Heart right ventricle (tissue), 16 donors: ENCODE measurements at regions not wholly inside any gene's neighbourhood (a gene's known extent, or its start where the extent isn't known, plus 50 kb on each side); places are given as distances from the start of the nearest gene placed in this dataset.

Source experiments
- ATAC-seq, 8 donors: fragments of 200-7000 bp; cut with Tn5 transposase; one replicate each; pipeline ENCODE4 v1.9.1; 2020; ENCODE audit warnings: mild to moderate bottlenecking in 8 of 8, moderate library complexity in 8 of 8, moderate number of reproducible peaks in 1 of 8
- DNase-seq, 2 donors: peaks; one replicate each; pipeline ENCODE4 v3.0.0-alpha.2; 2020
- H3K27ac ChIP-seq, 10 donors: fragments of 200-600 bp; sonication (generic) in 2 of 10; one replicate each; pipeline versions ENCODE4 v1.5.0 to v1.8.0; 2020 to 2022; ENCODE audit warnings: mild to moderate bottlenecking in 3 of 10
- H3K27me3 ChIP-seq, 7 donors: fragments of 200-600 bp; one replicate each; pipeline ENCODE4 v1.8.0; 2021 to 2022; ENCODE audit warnings: mild to moderate bottlenecking in 2 of 7
- H3K36me3 ChIP-seq, 9 donors: fragments of 200-600 bp; sonication (generic) in 1 of 9; one replicate each; pipeline versions ENCODE4 v1.5.0 to v1.8.0; 2020 to 2022; ENCODE audit warnings: mild to moderate bottlenecking in 2 of 9
- H3K4me1 ChIP-seq, 9 donors: fragments of 200-600 bp; sonication (generic) in 1 of 9; one replicate each; pipeline versions ENCODE4 v1.5.0 to v1.8.0; 2020 to 2022; ENCODE audit warnings: mild to moderate bottlenecking in 4 of 9
- H3K4me3 ChIP-seq, 10 donors: fragments of 200-600 bp; sonication (generic) in 2 of 10; one replicate each; pipeline versions ENCODE4 v1.5.0 to v1.8.0; 2020 to 2022; ENCODE audit warnings: mild to moderate bottlenecking in 7 of 10, moderate library complexity in 2 of 10
- H3K9me3 ChIP-seq, 11 donors: fragments of 200-600 bp in 10 of 11; sonication (generic) in 2 of 11; one replicate each; pipeline versions ENCODE4 v1.5.0 to v1.8.0; 2013 to 2022; ENCODE audit warnings: mild to moderate bottlenecking in 2 of 11, control low read depth in 1 of 11, moderate library complexity in 1 of 11
- CTCF ChIP-seq, 9 donors: fragments of 200-600 bp; sonication (generic) in 2 of 9; IDR thresholded peaks; one replicate each; pipeline versions ENCODE4 v1.5.0 to v1.8.0; 2021 to 2022; ENCODE audit warnings: antibody characterized with exemption in 9 of 9, mild to moderate bottlenecking in 5 of 9, moderate library complexity in 1 of 9
- WGBS, 2 donors: extraction: QIAGEN DNeasy Blood & Tissue Kit; methylation state at CpG; one replicate each; pipeline ENCODE4 v1.1.7; 2013; ENCODE audit warnings: inconsistent platforms in 1 of 2; 5-methylcytosine and 5-hydroxymethylcytosine counted together
- intact Hi-C, 10 donors: fragments of 100-400 bp; cut with DNase I; formaldehyde crosslinking; loops; one replicate each; pipeline versions ENCODE4 v1.11.1 to v1.14.2; 2022
- donor health status: Arrhythmogenic right ventricular cardiomyopathy.
- donor health status: ischemic (EF 13 %, LVEDD 7.1; RV severe dilation, severe dysfunction).
- donor health status: healthy with polysubstance abuse.
- donor health status: DM: no; HTN: yes; CAD: no.
- donor health status: DM: no; HTN: no; CAD: no.
- donor health status: ischemic (EF 25% LVEDD 6.9; RV normal size, moderate dysfunction).
- donor health status: ischemic (EF 25% LVEDD 5.7; RV mildly dilated, moderate dysfunction).
- donor health status: healthy.
- donor health status: DM: yes; HTN: yes; CAD: no.
- donor health status: Ischemic cardiomyopathy.
- donor health status: ischemic (EF 35%, LVEDD 5.7; RV mildly dilated, moderate dysfunction).
- donor health status: nonischemic (EF 11% LVEDD 7.7; RV severe dilation, severe dysfunction).
- donor health status: DM: yes; HTN: yes; CAD: no.
- donor health status: PGD.
- donor health status: ischemic (EF 29% LVEDD 5.4; RV normal size, mild dysfunction).
- donor health status: nonischemic (EF 23%, LVEDD 6.1; RV moderate dilation, normal function).

- intact Hi-C loops, result no loop called here
- Histone ChIP-seq H3K27ac (no peak overlapping the region), H3K4me3 (no peak overlapping the region), H3K4me1 (peaks cover 0 to 4% (median 0%) of the 10 kb centered on the region in 9 donors), H3K27me3 (no peaks in the 10 kb centered on the region), H3K36me3 (peaks cover 0 to 73% (median 17%) of the 10 kb centered on the region in 9 donors), H3K9me3 (no peaks in the 10 kb centered on the region)
- ATAC-seq, result no peak
- no peak for TF ChIP-seq CTCF (IDR thresholded peaks at IDR 0.05)
- DNase-seq, result no peak
- WGBS, 2 donors, result 93 to 96% methylated on average over 3 of the region's 3 CpGs
Observed at GRCh38 chr14:71729596-71729995, 202.6 kb upstream of the RGS6 start.

DNA sequence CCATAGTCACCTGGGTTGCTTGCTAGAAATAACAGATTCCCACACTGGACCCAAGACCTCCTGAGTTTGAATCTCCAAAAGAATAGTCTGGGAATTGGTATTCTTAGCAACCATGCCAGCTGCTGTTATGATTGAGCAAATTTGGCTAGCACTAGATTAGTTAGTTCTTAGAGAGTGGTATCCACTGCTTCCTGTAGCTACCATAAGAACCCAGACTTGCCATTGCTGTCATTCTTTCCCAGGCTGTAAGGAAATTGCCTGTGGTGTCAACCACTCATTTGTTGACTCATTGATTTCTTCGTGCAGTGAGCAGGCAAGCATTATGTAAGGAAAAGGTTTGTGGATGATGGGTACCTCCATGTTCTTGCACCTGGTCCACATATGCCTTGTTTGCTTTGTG lies 201.8 kb upstream of the RGS6 start:
- H3K27me3 ChIP-seq, result no peaks in the 10 kb centered on the region
- H3K9me3 ChIP-seq, result no peaks in the 10 kb centered on the region
- H3K27ac ChIP-seq, result no peak overlapping the region
- TF ChIP-seq CTCF (IDR thresholded peaks at IDR 0.05), result no peak
- peaks cover 0 to 4% (median 0%) of the 10 kb centered on the region in 9 donors for H3K4me1 ChIP-seq
- ATAC-seq (no peak), DNase-seq (no peak)
- 92 to 100% methylated on average over 1 of the region's 1 CpG for WGBS, 2 donors
- peaks cover 0 to 73% (median 18%) of the 10 kb centered on the region in 9 donors for H3K36me3 ChIP-seq
- no peak overlapping the region for H3K4me3 ChIP-seq
- intact Hi-C loops, result no loop called here

DNA sequence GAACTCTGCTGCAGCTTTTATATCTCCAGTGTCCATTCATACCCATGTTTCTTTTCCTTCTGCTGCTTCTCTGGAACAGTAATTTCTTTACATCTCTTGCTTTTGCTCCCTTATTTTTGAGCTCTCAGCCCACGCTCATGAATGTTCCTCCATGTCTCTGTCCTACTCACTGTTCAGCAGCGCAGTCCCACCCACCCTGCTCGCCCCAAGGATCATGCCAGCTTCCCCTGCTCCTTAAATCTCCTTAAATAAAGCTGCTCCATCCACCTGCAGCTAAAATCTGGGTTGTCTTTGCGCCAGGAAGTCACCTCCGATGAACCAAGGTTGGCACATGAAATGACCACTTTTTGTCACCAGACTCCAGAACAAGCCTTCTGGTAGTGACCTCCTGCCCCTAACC lies 201.1 kb upstream of the RGS6 start:
- no peak for TF ChIP-seq CTCF (IDR thresholded peaks at IDR 0.05)
- Histone ChIP-seq H3K27me3 (no peaks in the 10 kb centered on the region), H3K4me3 (no peak overlapping the region), H3K9me3 (no peaks in the 10 kb centered on the region), H3K4me1 (no peaks in the 10 kb centered on the region), H3K36me3 (peaks cover 0 to 74% (median 21%) of the 10 kb centered on the region in 9 donors), H3K27ac (no peak overlapping the region)
- 97% methylated on average over 5 of the region's 5 CpGs for WGBS, 2 donors
- ATAC-seq (no peak), DNase-seq (no peak)
- intact Hi-C loops, result no loop called here

DNA sequence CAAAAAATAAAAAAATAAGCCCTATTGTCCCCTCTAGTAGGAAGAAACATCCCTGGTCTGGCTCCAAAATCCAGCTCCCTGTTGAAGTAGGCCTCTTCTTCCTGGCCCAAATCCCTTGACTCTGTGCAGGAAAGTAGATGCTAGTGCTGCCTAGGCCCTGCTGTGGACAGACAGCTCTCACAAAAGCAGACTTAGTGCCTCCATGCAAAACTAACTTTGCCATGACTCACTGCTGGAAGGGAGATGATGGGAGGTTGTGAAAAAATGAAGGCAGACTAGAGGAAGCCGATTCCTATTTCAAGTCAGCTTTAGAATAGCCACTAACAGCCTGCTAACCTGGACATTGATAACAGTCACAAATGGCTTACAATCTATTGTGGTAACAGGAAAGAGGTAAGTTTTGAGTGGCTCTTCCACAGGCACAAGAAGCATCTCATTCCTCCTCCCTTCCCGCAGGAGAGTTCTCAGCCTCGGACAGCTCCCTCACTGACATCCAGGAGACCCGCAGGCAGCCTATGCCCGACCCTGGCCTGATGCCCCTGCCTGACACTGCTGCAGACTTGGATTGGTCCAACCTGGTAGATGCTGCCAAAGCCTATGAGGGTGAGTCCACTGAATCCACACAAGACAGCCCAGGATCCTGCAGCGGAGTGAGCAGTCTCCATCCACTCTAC lies 198.9 kb upstream of the RGS6 start:
- intact Hi-C loops, result no loop called here
- no peaks in the 10 kb centered on the region for H3K9me3 ChIP-seq
- H3K36me3 ChIP-seq, result peaks cover 0 to 95% (median 21%) of the 10 kb centered on the region in 9 donors
- no peaks in the 10 kb centered on the region for H3K4me1 ChIP-seq
- WGBS, 2 donors, result 93 to 96% methylated on average over 6 of the region's 6 CpGs
- H3K4me3 ChIP-seq, result no peak overlapping the region
- no peak overlapping the region for H3K27ac ChIP-seq
- H3K27me3 ChIP-seq, result no peaks in the 10 kb centered on the region
- ATAC-seq (no peak), DNase-seq (no peak)
- no peak for TF ChIP-seq CTCF (IDR thresholded peaks at IDR 0.05)
